Transverse colon (tissue), 4 donors: ENCODE measurements at regions not wholly inside any gene's neighbourhood (a gene's known extent, or its start where the extent isn't known, plus 50 kb on each side); places are given as distances from the start of the nearest gene placed in this dataset.

Experiments used
- CTCF ChIP-seq, 5 experiments: fragments of 200-600 bp in 3 of 5; fragments of 450-650 bp in 2 of 5; sonication (generic) in 3 of 5; IDR thresholded peaks; 1 replicate in 2 of 5; 2 replicates in 3 of 5; pipeline ENCODE4 v1.5.1; 2016 to 2017; ENCODE audit warnings: antibody characterized with exemption in 5 of 5, inconsistent platforms in 3 of 5, mild to moderate bottlenecking in 2 of 5, moderate library complexity in 1 of 5
- POLR2A ChIP-seq: fragments of 450-650 bp; IDR thresholded peaks from one replicate; pipeline ENCODE4 v1.6.1; 2016; ENCODE audit warnings: antibody characterized with exemption, mild to moderate bottlenecking, moderate library complexity
- POLR2AphosphoS5 ChIP-seq, 3 donors: sonication (generic); formaldehyde crosslinking; IDR thresholded peaks; one replicate each; pipeline ENCODE4 v1.6.1; 2016; ENCODE audit warnings: antibody characterized with exemption in 3 of 3

GRCh38 chr13:106374631-106375030, 160.8 kb downstream of the EFNB2 start:
- no peak for TF ChIP-seq CTCF (IDR thresholded peaks at IDR 0.05)
- no peak for TF ChIP-seq POLR2AphosphoS5 (IDR thresholded peaks at IDR 0.05)
- TF ChIP-seq POLR2A: no peak
